ENCODE measurements at regions not wholly inside any gene's neighbourhood (a gene's known extent, or its start where the extent isn't known, plus 50 kb on each side); places are given as distances from the start of the nearest gene placed in this dataset.

GRCh38 chr16:9594946-9595345 is 503.5 kb downstream of the HAPSTR1 start:
- no peak overlapping the region for H3K27ac ChIP-seq
- TF ChIP-seq CTCF (conservative IDR thresholded peaks at IDR 0.05) (no peak), ZFX (IDR thresholded peaks at IDR 0.05) (no peak)

GRCh38 chr16:9595393-9595792 is 503.9 kb downstream of the HAPSTR1 start:
- no peak for TF ChIP-seq CTCF (conservative IDR thresholded peaks at IDR 0.05)
- TF ChIP-seq ZFX (IDR thresholded peaks at IDR 0.05) = no peak
- no peak overlapping the region for H3K27ac ChIP-seq

- TF ChIP-seq CTCF (conservative IDR thresholded peaks at IDR 0.05) (no peak), ZFX (IDR thresholded peaks at IDR 0.05) (no peak)
Observed at GRCh38 chr16:9596788-9597187, 505.3 kb downstream of the HAPSTR1 start.

GRCh38 chr16:9597967-9598730 is 506.7 kb downstream of the HAPSTR1 start:
- TF ChIP-seq CTCF (conservative IDR thresholded peaks at IDR 0.05) (no peak), ZFX (IDR thresholded peaks at IDR 0.05) (no peak)
- no peak overlapping the region for H3K27ac ChIP-seq

More at GRCh38 chr16:9596788-9597187, 505.3 kb downstream of the HAPSTR1 start:
- H3K27ac ChIP-seq = no peak overlapping the region

GRCh38 chr16:9598731-9599083 is 507.3 kb downstream of the HAPSTR1 start:
- H3K27ac ChIP-seq = no peak overlapping the region
- TF ChIP-seq ZFX (IDR thresholded peaks at IDR 0.05) (no peak), CTCF (conservative IDR thresholded peaks at IDR 0.05) (no peak)

- TF ChIP-seq CTCF (conservative IDR thresholded peaks at IDR 0.05) (no peak), ZFX (IDR thresholded peaks at IDR 0.05) (no peak)
- H3K27ac ChIP-seq = no peak overlapping the region
Observed at GRCh38 chr16:9599415-9600120, 508.1 kb downstream of the HAPSTR1 start.

GRCh38 chr16:9602189-9602588 is 510.7 kb downstream of the HAPSTR1 start:
- TF ChIP-seq CTCF (conservative IDR thresholded peaks at IDR 0.05) (no peak), ZFX (IDR thresholded peaks at IDR 0.05) (no peak)
- no peak overlapping the region for H3K27ac ChIP-seq

All from C4-2B (cell line).